GM10266 (cell line): ENCODE measurements at regions not wholly inside any gene's neighbourhood (a gene's known extent, or its start where the extent isn't known, plus 50 kb on each side); places are given as distances from the start of the nearest gene placed in this dataset.
"Not testable (repeated sequence)": the region's sequence is repeated elsewhere in the genome, so short reads cannot be mapped to it uniquely, and the experiment has no call there.

Source experiments
- DNase-seq: peaks from one replicate; pipeline ENCODE4 v3.0.0; 2012; ENCODE audit errors: extremely low spot score
- TF ChIP-seq, protein P1 (sequence below): IDR thresholded peaks from 2 replicates; pipeline ENCODE4 v1.5.1; 2012; ENCODE audit warnings: mild to moderate bottlenecking, low read depth; ENCODE audit not compliant: control insufficient read depth, insufficient read depth; ENCODE audit errors: missing control alignments

DNA sequence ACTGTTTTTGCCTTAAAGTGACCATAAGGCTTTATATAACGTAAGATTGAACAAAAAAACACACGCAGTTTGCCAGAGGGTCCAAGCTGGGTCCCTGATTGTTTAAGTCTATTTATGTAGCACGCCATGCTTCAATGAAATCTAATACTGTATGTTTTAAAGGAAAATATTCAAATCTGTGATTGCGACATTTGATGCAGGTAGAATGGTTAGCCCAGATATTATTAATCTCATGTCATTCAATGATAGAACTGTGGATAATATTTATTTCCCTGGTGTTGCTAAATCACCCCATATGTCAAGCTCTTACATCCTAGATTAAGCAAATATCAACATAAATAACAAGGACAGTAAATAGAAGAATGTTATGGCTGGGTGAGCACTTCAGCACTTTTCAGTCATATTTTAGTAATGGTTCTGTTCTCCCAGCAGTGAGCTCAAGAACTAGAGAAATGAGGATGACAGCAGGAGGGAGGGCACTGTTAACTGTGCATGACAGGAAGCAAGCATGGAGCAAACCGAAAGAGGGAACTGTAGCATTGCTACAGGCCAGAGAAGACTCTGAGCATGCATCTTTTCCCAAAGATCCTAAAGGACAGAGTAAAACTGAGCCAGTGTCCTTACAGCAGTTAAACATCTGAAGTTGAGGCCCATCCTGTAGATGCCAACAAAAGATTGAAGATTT lies 465.7 kb upstream of the MGAT4C start:
- DNase-seq = no peak
- TF ChIP-seq, protein P1, sequence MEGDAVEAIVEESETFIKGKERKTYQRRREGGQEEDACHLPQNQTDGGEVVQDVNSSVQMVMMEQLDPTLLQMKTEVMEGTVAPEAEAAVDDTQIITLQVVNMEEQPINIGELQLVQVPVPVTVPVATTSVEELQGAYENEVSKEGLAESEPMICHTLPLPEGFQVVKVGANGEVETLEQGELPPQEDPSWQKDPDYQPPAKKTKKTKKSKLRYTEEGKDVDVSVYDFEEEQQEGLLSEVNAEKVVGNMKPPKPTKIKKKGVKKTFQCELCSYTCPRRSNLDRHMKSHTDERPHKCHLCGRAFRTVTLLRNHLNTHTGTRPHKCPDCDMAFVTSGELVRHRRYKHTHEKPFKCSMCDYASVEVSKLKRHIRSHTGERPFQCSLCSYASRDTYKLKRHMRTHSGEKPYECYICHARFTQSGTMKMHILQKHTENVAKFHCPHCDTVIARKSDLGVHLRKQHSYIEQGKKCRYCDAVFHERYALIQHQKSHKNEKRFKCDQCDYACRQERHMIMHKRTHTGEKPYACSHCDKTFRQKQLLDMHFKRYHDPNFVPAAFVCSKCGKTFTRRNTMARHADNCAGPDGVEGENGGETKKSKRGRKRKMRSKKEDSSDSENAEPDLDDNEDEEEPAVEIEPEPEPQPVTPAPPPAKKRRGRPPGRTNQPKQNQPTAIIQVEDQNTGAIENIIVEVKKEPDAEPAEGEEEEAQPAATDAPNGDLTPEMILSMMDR = no peak

DNA sequence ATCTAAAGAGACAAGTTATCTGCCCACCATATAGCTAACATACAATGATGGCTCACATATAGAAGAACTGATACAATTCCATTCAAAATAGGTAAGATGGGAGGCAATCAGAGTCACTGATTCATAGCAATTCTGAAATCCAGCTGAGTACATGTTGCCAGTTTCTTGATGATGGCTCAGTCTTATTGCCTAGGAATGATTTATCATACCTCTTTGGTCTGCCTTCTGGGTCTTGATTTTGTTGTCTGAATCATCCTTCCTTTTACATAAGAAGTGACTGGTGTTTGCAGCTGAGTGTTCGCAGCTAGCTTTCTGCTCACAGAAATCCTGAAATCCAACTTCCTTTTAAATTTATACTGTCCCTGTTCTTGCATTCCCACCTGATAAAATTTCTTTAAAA lies 463.2 kb upstream of the MGAT4C start:
- TF ChIP-seq, protein P1 = no peak
- no peak for DNase-seq

DNA sequence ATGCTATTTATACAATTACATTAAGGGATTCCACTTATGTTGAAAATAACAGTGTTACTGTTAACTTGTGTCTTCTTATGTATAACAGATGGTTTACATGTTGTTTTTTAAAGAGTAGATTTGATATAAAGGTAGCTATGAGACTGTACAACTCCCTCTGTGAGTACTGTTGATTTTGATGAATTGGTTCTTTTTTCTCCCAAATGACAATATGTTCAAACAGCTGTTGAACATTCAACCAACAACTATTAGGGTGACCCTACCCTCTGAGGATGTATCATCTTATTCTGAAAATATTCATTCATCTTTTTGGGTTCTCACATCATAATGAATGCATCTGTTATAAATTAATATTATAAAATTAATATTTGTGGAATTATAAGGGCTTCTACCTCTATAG lies 456.9 kb upstream of the MGAT4C start:
- DNase-seq = no peak
- TF ChIP-seq, protein P1 = no peak

DNA sequence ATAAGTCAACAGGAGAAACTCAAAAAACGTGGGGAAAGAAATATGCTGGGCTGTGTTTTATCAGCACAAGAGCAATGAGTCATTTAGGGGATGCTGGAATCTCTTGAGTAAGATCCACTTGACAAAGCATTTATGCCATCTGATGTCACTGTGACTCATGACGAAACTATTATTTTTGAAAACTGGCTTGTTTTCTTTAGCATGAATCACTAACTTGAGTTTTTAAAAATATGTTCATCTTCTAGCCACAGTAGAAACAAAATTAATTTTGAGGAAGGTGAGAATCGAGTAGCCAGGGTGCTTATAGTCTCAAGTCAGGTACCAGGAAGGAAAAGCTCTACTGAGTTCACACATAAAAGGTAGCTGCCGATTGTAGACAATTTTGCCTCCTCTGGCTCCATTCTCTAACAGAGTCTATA lies 456.2 kb upstream of the MGAT4C start:
- TF ChIP-seq, protein P1 = no peak
- DNase-seq = no peak

DNA sequence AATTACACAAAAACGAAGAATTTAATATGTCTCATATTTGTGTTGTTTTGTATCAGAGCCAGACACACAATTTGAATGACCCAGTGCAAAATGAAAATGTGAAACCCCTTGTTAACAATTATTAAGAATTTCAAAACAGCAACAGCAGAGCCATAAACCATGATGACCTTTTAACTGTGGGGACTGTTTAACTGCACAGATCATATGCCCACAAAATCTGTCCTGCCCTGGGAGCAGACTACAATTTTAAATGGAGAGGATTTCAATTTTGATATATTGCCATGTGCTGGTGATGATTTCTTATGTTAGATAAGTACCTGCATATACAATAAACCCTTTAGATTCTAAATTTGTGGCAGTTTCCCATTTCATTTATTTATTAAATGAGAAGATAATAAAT lies 455.5 kb upstream of the MGAT4C start:
- TF ChIP-seq, protein P1 = no peak
- no peak for DNase-seq

DNA sequence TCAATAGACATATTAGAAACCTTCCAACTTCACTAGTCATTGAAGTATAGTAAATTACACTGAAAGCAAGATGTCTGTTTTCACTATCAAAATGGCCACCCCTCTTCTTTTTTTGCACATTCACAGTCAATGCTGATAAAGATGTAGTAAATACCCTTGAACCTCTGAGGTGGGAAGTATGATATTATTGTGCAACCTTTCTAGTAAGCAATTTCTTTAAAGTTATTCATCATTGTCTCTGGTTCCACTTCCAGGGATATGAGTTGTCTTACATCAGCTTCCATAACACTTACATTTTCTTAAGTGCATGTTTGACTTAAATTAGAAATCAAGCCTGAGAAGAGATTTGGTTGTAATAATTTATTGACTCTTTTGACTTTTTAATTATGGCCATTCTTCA lies 453.9 kb upstream of the MGAT4C start:
- TF ChIP-seq, protein P1 = no peak
- no peak for DNase-seq

DNA sequence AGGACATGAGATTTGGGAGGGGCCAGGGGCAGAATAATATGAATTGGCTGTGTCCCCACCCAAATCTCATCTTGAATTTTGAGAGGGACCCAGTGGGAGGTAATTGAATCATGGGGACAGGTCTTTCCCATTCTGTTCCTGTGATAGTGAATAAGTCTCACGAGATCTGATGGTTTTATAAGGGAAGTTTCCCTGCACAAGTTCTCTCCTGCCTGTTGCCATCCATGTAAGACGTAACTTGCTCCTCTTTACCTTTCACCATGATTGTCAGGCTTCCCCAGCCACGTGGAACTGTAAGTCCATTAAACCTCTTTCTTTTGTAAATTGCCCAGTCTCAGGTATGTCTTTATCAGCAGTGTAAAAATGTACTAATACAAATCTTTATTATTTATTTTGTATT lies 452.8 kb upstream of the MGAT4C start:
- not testable (repeated sequence) for DNase-seq

DNA sequence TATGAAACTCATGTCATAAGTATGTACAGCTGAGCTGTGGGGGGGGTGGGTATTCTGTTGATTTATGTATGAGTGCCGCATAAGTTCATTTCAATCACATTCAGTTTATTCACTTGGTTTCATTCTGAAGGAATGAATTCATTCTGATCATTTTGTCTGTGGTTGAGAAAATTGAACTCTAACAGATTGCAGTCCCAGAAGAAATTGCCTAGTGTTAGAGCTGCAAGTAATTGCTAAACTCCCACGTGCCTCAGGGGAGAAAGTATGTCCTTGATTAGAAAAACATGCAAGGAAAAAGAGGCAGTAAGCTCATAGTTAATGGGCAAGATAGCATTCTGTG lies 442.4 kb upstream of the MGAT4C start:
- TF ChIP-seq, protein P1 = no peak
- DNase-seq = no peak
